ENCODE measurements at regions not wholly inside any gene's neighbourhood (a gene's known extent, or its start where the extent isn't known, plus 50 kb on each side); places are given as distances from the start of the nearest gene placed in this dataset.

DNA sequence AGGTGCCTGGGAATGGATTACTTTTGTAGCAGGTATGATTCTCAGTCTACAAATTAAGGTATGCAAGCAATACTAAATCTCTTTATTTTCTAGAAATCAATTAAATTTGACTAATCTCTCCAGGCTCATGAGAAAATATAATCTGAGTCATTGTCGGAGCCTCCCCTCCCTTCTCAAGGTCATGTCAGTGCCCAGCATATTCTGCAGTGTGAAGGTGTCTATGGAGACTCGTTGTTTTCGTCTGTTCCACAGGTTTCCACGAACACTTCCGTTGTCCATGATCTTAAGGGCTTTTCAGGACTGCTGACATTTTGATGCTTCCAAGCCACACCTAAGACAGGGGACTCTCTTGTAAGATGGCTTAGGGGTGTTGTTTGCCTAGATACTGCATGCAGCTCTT, 56.6 kb upstream of the SCOC start:
- no peak for DNase-seq (ENCODE audit: low read depth in 2 of 2)

DNA sequence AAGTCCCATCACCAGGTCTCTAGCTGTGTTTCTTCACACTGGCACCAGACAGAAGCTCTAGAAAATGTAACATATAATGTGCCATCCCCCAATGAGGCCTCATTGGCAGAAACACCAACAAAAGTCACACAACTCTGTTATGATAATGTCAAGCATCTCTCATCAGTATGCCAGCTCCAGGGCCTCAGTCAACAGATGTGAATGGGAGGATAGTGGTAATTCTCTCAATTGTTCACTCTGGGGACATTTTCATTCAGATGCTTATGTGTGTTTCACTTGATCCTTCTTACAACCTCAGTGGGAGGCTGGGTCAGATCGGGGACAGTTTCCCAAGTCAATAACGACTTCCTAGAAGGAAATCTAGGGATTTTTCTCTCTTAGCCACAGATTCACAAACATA, 57.5 kb upstream of the SCOC start:
- DNase-seq (ENCODE audit: low read depth in 2 of 2) = no peak

- DNase-seq (ENCODE audit: low read depth in 2 of 2) = no peak
These were observed 58.0 kb upstream of the SCOC start for GRCh38 chr4:140315438-140315837.

- DNase-seq (ENCODE audit: low read depth in 2 of 2) = no peak
These were observed 58.4 kb upstream of the SCOC start for GRCh38 chr4:140315019-140315418.

DNA sequence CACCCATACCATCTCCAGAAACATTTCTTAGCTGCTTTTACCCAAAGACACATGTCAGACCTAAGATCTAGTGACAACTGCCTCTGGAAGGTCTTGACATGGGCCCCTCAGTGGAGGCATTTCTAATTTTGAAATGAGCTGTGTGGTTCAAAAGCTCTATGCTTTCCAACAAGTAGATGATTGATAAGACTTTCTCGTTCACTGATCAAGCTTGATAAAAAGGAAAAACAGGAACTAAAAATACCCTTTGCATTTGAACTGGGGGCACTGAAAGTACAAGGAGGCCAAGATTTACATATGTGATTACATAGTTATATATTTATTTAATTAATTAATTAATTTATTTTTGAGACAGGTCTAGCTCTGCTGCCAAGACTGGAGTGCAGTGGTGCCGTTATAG, 61.3 kb upstream of the SCOC start:
- DNase-seq (ENCODE audit: low read depth in 2 of 2) = no peak

DNA sequence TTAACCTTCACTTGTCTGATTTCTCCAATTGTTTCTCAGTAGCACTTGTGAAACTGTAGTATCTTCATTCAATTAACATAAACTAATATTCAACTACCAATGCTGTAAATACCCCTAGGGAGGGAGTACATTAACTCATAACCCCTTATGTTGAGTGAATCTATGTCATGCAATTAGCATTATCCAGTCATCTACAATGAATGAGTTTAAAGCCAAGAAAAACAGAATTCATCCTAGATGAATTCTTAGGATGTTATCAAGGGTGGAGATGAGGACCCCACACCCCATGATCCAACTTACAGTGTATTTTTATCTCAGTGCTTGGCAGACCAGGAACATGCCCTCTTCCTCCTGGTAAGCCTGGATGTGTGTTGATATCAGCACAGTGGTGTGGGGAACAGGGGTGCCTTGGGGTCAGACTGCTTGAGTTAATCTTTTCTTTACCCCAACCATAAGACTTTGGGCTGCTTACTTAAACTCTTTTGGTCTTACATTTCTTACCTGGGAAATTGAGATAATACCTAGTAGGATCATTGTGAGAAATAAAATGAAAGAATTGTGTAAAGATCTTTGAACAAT, 62.1 kb upstream of the SCOC start:
- DNase-seq (ENCODE audit: low read depth in 2 of 2) = no peak

GRCh38 chr4:140309124-140309870, 64.1 kb upstream of the SCOC start:
- no peak for DNase-seq (ENCODE audit: low read depth in 2 of 2)

DNA sequence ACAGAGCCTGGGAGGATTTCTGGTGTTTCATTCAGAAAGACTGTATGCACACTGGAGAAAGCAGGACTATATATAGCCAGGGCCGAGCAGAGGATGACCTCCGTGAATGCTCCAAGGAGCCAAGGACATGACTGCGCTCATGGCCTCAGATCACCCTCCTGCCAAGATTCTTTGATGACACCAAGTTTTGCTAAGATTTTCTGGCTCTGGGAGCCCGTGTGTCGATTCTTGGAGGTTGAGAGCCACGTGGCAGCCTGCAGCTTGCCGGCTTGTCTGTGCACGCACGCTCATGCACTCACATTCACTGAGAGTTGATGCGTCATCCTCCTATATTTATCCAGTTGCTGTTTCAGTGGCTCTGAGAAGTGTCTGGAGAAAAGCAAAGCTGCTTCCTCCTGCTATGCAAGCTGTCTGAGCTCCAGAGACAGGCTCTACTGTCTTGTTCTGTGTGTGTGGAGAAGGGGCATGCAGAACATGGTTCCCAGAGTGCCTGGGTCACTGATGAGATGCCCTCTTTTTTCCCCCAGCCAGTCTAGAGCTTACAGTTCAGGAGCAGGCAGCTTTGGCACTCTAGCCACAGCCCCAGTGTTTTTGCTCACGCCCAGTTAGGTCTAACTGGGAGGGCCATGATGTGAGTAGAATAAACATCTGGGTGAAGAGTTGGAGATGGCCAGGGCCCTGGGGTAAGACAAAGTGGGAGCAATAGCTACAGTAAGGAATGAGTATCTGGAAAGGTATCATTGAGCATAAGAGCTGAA, 64.9 kb upstream of the SCOC start:
- no peak for DNase-seq (ENCODE audit: low read depth in 2 of 2)

DNA sequence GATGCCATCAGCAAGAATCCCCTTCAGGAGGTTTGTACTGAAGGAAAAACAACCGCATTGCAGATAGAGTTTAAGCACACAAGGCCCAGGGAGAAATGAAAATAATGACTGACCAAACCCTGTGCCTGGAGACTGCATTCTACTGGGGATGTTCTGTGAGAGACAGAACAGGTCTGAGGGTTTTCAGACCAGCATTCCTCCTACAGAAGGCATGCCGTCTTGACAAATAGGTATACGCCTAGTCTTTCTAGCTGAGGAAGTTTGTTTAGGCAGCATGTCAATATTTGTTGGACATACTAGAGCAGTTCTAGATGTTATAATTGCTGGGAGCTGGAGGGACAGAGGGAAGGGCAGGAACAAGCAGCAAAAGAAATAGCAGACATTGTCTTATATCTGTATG, 68.4 kb upstream of the SCOC start:
- DNase-seq (ENCODE audit: low read depth in 2 of 2) = no peak

- no peak for DNase-seq (ENCODE audit: low read depth in 2 of 2)
These were observed 69.1 kb upstream of the SCOC start for GRCh38 chr4:140304346-140304745.

- no peak for DNase-seq (ENCODE audit: low read depth in 2 of 2)
These were observed 71.1 kb upstream of the SCOC start for GRCh38 chr4:140302151-140302859.

DNA sequence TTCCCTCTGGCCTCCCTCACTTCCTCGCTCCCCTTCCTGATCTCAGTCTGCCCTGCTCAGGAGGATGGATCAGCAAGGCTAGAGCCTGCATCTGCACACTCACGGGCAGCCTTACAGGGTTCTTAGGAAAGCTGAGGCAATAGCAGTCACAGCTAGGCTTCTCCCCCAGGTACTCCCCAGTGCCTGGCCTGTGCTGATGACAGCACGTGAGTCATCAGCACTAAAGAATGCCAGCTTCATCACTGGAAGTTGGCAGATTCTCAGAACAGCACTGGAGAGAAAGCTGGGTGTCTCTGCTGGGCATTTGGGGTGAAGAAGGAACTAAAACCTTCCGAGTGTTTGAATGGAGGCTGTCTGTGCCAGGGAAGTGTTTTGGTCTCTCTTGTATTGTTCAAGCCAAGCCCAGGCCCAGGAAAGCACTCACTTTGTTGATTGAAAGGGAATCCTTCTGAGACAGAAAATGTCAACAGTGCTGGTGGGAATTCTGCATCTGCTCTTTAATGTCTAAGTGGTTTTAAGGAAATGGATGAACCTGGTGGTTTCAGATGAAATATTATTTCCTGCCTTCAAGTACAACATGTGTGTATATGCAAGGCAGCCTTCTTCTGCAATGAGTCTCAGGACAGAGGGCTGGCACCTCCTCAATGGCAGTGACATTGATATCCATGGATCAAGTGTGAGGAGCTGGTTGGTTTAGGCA, 73.0 kb upstream of the SCOC start:
- DNase-seq (ENCODE audit: low read depth in 2 of 2) = no peak

DNA sequence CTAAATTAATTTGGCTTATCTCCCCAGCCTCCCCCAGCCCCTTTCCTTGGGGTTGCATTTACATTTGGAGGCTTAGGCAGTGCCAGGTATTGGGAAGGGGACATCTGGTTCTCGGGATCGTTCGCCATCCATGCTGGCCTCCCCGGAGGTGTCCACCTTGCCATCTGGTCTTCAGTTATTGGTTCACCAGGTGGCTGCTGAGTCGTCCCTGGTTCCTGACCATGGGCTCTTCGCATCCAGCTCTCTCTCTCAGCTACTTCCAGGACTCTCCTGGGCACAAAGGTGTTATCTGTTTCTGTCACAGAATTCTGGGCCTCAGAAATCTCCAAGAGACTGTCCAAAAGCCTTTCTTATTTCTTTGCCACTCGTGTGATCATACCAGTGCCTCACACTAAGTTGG, 75.4 kb upstream of the SCOC start:
- no peak for DNase-seq (ENCODE audit: low read depth in 2 of 2)

DNA sequence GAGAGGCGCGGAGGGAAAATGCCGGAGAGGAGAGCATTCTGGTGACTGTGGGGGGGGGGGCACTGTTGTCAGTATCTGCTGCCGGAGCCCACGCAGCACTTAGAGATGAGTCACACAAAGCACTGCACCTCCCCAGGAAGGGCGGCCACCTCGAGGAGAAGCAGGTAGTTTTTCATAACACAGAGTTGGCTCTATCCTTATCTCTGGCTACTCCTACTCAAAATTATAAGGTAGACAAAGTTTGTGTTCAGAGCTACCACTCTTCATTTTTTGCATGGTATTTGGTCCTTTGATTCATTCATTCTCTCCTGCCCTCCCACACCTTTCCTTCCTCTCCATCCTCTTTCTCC, 76.2 kb upstream of the SCOC start:
- no peak for DNase-seq (ENCODE audit: low read depth in 2 of 2)

- no peak for DNase-seq (ENCODE audit: low read depth in 2 of 2)
These were observed 76.9 kb upstream of the SCOC start for GRCh38 chr4:140296335-140297220.

DNA sequence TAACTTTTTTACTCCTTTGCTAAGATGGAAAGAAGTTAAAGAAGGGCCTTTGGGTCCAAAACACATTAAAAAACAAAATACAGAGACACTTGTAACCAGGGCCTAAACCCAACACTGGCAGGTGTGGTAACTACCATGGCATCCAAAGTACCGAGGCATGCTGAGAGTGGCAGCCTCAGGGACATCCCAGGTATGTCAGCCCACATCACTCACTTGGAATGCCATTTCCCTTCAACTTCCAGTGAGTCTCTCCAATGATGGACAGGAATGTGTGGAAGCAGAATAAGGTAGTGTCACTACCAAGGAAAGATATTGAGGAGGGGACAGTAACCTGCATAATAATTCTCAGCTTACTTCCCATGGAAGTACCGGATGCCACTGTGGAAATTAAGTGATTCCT, 79.5 kb upstream of the SCOC start:
- no peak for DNase-seq (ENCODE audit: low read depth in 2 of 2)

- DNase-seq (ENCODE audit: low read depth in 2 of 2) = no peak
These were observed 82.2 kb upstream of the SCOC start for GRCh38 chr4:140291259-140291658.

DNA sequence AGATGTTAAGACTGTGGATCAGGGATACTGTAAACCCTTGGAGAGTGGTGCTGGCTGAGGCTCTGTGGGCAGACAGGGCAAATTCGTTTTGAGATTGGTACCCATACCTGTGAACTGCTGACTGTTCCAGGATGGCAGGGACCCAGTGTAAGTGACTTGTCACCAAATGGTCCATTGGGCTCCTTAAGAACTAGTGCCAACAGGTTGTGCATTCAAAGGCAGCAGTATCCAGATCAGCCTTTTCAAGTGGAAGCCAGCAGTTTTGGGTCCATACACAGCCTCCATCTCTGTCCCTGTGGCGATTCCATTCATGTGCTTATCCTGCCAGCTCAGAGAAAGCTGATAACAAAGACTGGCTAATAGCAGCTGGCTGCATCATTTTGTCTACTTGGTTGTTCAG, 84.0 kb upstream of the SCOC start:
- DNase-seq (ENCODE audit: low read depth in 2 of 2) = no peak

DNA sequence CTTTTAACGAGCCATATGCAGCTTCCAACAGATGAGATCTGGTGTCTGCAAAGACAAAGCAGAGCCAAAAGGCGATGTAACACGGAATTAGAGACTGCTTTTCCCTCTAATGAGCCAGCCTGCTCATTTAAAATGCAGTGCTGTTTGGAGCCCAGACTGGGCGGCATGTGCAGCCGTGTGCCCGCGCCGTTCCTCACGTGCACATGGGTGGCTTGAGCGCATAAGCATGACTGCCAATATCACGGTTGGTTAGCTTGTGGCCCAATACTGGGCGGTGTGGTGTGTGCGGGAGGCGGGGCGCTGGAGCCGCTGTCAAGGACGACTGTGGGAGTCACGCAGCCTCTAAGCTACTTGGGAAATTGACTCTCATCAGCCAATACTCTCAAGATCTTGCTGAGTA, 87.0 kb upstream of the SCOC start:
- no peak for DNase-seq (ENCODE audit: low read depth in 2 of 2)

DNA sequence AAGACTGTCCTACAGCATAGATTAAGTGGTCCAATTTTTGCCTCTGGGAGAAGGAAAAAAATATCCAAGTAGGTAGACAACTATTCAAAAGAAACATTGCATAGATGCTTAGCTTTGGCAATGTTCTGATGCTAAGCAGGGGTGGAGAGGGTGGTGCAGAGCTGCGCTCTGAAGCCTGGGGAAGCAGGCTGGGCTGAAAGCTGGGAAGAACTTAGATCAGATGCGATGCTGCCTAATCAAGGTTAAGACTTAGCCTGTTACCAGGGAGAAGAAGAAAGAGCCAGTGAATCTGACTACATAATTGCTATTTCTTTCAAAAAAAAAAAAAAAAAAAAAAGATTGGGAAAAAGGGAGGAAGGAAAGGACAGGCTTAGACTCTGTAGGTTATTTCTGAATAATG, 89.0 kb upstream of the SCOC start:
- no peak for DNase-seq (ENCODE audit: low read depth in 2 of 2)

All from activated CD8-positive, alpha-beta memory T cell treated with anti-CD3 and anti-CD28 coated beads for 4 hours (primary cell).